ENCODE measurements at regions not wholly inside any gene's neighbourhood (a gene's known extent, or its start where the extent isn't known, plus 50 kb on each side); places are given as distances from the start of the nearest gene placed in this dataset.

- TF ChIP-seq CTCF (IDR thresholded peaks at IDR 0.05) (no peak), POLR2A (IDR thresholded peaks at IDR 0.05) (no peak)
Observed at GRCh38 chr4:131635191-131635590, 1513.9 kb upstream of the PCDH10 start.
